ENCODE measurements at regions not wholly inside any gene's neighbourhood (a gene's known extent, or its start where the extent isn't known, plus 50 kb on each side); places are given as distances from the start of the nearest gene placed in this dataset.

GRCh38 chr7:110522761-110523200 lies 568.1 kb upstream of the LRRN3 start:
- TF ChIP-seq POLR2A (IDR thresholded peaks at IDR 0.05) (no peak), CTCF (IDR thresholded peaks at IDR 0.05) (no peak), POLR2AphosphoS5 (IDR thresholded peaks at IDR 0.05; ENCODE audit: insufficient read depth in 1 of 2, low read depth in 1 of 2) (no peak)
